H9 (cell line): ENCODE measurements at regions not wholly inside any gene's neighbourhood (a gene's known extent, or its start where the extent isn't known, plus 50 kb on each side); places are given as distances from the start of the nearest gene placed in this dataset.

ENCODE experiments used
- DNase-seq: peaks from one replicate; pipeline ENCODE4 v3.0.0-alpha.2; 2017
- H2AFZ ChIP-seq: one replicate; pipeline ENCODE4 v1.6.1; 2013; ENCODE audit warnings: mild to moderate bottlenecking, low read length, control low read depth, moderate library complexity
- H2AK5ac ChIP-seq: 2 replicates; pipeline ENCODE4 v1.6.1; 2013; ENCODE audit warnings: low read length, control low read depth, mixed read lengths; ENCODE audit not compliant: insufficient read length
- H2BK120ac ChIP-seq: one replicate; pipeline ENCODE4 v1.6.1; 2013; ENCODE audit warnings: low read depth, mild to moderate bottlenecking, low read length, control low read depth, inconsistent platforms; ENCODE audit not compliant: poor library complexity, severe bottlenecking
- H2BK12ac ChIP-seq: 2 replicates; pipeline ENCODE4 v1.6.1; 2013; ENCODE audit warnings: low read length, control low read depth, mixed read lengths, low read depth; ENCODE audit not compliant: insufficient read length
- H2BK15ac ChIP-seq: 2 replicates; pipeline ENCODE4 v1.6.1; 2013; ENCODE audit warnings: low read depth, low read length, control low read depth
- H2BK20ac ChIP-seq: one replicate; pipeline ENCODE4 v1.6.1; 2013; ENCODE audit warnings: low read depth, mild to moderate bottlenecking, low read length, control low read depth, inconsistent platforms; ENCODE audit not compliant: poor library complexity, severe bottlenecking
- H2BK5ac ChIP-seq: 2 replicates; pipeline ENCODE4 v1.6.1; 2013; ENCODE audit warnings: low read length, control low read depth, mixed read lengths; ENCODE audit not compliant: insufficient read length
- H3K14ac ChIP-seq: 2 replicates; pipeline ENCODE4 v1.6.1; 2013; ENCODE audit warnings: low read length, control low read depth; ENCODE audit not compliant: insufficient read depth
- H3K18ac ChIP-seq: 2 replicates; pipeline ENCODE4 v1.6.1; 2013; ENCODE audit warnings: low read depth, mild to moderate bottlenecking, mixed read lengths, low read length, control low read depth; ENCODE audit not compliant: insufficient read length
- H3K23ac ChIP-seq: 2 replicates; pipeline ENCODE4 v1.6.1; 2013; ENCODE audit warnings: low read length, control low read depth, mixed read lengths, low read depth; ENCODE audit not compliant: insufficient read length
- H3K23me2 ChIP-seq: 2 replicates; pipeline ENCODE4 v1.6.1; 2013; ENCODE audit warnings: low read depth, mild to moderate bottlenecking, mixed read lengths, low read length, control low read depth; ENCODE audit not compliant: insufficient read length, poor library complexity, severe bottlenecking
- H3K27ac ChIP-seq: 2 replicates; pipeline ENCODE4 v1.5.1; 2013; ENCODE audit warnings: low read length, control low read depth, mixed read lengths, low read depth; ENCODE audit not compliant: insufficient read length
- H3K27me3 ChIP-seq: 2 replicates; pipeline ENCODE4 v1.6.1; 2013; ENCODE audit warnings: low read length, control low read depth, inconsistent platforms; ENCODE audit not compliant: insufficient read depth
- H3K4ac ChIP-seq: 2 replicates; pipeline ENCODE4 v1.6.1; 2013; ENCODE audit warnings: low read depth, mild to moderate bottlenecking, control low read depth, inconsistent platforms, low read length, moderate library complexity
- H3K4me1 ChIP-seq: 2 replicates; pipeline ENCODE4 v1.6.1; 2013; ENCODE audit warnings: low read length, control low read depth, inconsistent platforms; ENCODE audit not compliant: insufficient read depth
- H3K4me2 ChIP-seq: 2 replicates; pipeline ENCODE4 v1.6.1; 2013; ENCODE audit warnings: low read length, control low read depth, mixed read lengths; ENCODE audit not compliant: insufficient read length, insufficient read depth
- H3K56ac ChIP-seq: 2 replicates; pipeline ENCODE4 v1.6.1; 2013; ENCODE audit warnings: low read depth, mild to moderate bottlenecking, mixed read lengths, low read length, control low read depth; ENCODE audit not compliant: insufficient read length
- H3K79me1 ChIP-seq: 2 replicates; pipeline ENCODE4 v1.6.1; 2013; ENCODE audit warnings: low read depth, mild to moderate bottlenecking, moderate library complexity, low read length, control low read depth, inconsistent platforms; ENCODE audit not compliant: insufficient read depth, poor library complexity, severe bottlenecking
- H3K79me2 ChIP-seq: 2 replicates; pipeline ENCODE4 v1.6.1; 2013; ENCODE audit warnings: low read length, control low read depth, inconsistent platforms; ENCODE audit not compliant: insufficient read depth
- H3K9ac ChIP-seq: 2 replicates; pipeline ENCODE4 v1.6.1; 2013; ENCODE audit warnings: low read length, control low read depth, mixed read lengths; ENCODE audit not compliant: insufficient read length; ENCODE audit errors: extremely low read depth
- H3K9me3 ChIP-seq: one replicate; pipeline ENCODE4 v1.6.1; 2013; ENCODE audit warnings: low read depth, low read length, inconsistent platforms; ENCODE audit not compliant: control insufficient read depth
- H3T11ph ChIP-seq: one replicate; pipeline ENCODE4 v1.6.1; 2013; ENCODE audit warnings: mild to moderate bottlenecking, low read length, control low read depth, inconsistent platforms
- H4K20me1 ChIP-seq: one replicate; pipeline ENCODE4 v1.6.1; 2013; ENCODE audit not compliant: control insufficient read depth, insufficient read length, insufficient read depth
- H4K5ac ChIP-seq: 2 replicates; pipeline ENCODE4 v1.6.1; 2013; ENCODE audit warnings: low read depth, mild to moderate bottlenecking, mixed read lengths, low read length, control low read depth; ENCODE audit not compliant: insufficient read length
- H4K8ac ChIP-seq: replicated peaks from 2 replicates; pipeline ENCODE4 v1.6.1; 2013; ENCODE audit warnings: low read length, control low read depth, mixed read lengths, low read depth; ENCODE audit not compliant: insufficient read length
- H4K91ac ChIP-seq: 2 replicates; pipeline ENCODE4 v1.6.1; 2013; ENCODE audit warnings: low read depth, mild to moderate bottlenecking, moderate library complexity, mixed read lengths, low read length, control low read depth; ENCODE audit not compliant: insufficient read length
- H3K27ac Mint-ChIP-seq, 3 experiments: 2 replicates in 2 of 3; 3 replicates in 1 of 3; pipeline ENCODE4 v1.8.0; 2020 to 2021; ENCODE audit warnings: mixed read lengths in 3 of 3, mild to moderate bottlenecking in 1 of 3, moderate library complexity in 1 of 3
- H3K27me3 Mint-ChIP-seq: 2 replicates; pipeline ENCODE4 v1.8.0; 2021; ENCODE audit warnings: low read depth, mild to moderate bottlenecking, moderate library complexity, mixed read lengths
- H3K36me3 Mint-ChIP-seq, 3 experiments: 2 replicates in 2 of 3; 3 replicates in 1 of 3; pipeline ENCODE4 v1.8.0; 2020 to 2021; ENCODE audit warnings: low read depth in 3 of 3, mixed read lengths in 3 of 3; ENCODE audit not compliant: insufficient read depth in 1 of 3
- H3K4me1 Mint-ChIP-seq, 2 experiments: 2 replicates each; pipeline ENCODE4 v1.8.0; 2020; ENCODE audit warnings: mixed read lengths in 2 of 2
- H3K4me3 Mint-ChIP-seq, 2 experiments: 2 replicates in 1 of 2; 3 replicates in 1 of 2; pipeline ENCODE4 v1.8.0; 2020 to 2021; ENCODE audit warnings: mild to moderate bottlenecking in 2 of 2, mixed read lengths in 2 of 2, moderate library complexity in 1 of 2
- H3K9me3 Mint-ChIP-seq, 2 experiments: 2 replicates in 1 of 2; 3 replicates in 1 of 2; pipeline ENCODE4 v1.8.0; 2020; ENCODE audit warnings: mild to moderate bottlenecking in 2 of 2, mixed read lengths in 2 of 2, moderate library complexity in 1 of 2
- WGBS: extraction: QIAGEN DNeasy Blood & Tissue Kit; methylation state at CpG from one replicate; pipeline ENCODE4 v1.1.7; 2013; ENCODE audit warnings: missing lambda C conversion rate, low lambda C conversion rate, mixed read lengths; ENCODE audit not compliant: insufficient read length; ENCODE audit errors: extremely low coverage; 5-methylcytosine and 5-hydroxymethylcytosine counted together
- TF ChIP-seq, protein P1 (sequence below): fragments of 200-600 bp; sonication (generic); conservative IDR thresholded peaks from 3 replicates; pipeline ENCODE4 v1.8.0; 2021; ENCODE audit warnings: antibody characterized with exemption, mild to moderate bottlenecking

DNA sequence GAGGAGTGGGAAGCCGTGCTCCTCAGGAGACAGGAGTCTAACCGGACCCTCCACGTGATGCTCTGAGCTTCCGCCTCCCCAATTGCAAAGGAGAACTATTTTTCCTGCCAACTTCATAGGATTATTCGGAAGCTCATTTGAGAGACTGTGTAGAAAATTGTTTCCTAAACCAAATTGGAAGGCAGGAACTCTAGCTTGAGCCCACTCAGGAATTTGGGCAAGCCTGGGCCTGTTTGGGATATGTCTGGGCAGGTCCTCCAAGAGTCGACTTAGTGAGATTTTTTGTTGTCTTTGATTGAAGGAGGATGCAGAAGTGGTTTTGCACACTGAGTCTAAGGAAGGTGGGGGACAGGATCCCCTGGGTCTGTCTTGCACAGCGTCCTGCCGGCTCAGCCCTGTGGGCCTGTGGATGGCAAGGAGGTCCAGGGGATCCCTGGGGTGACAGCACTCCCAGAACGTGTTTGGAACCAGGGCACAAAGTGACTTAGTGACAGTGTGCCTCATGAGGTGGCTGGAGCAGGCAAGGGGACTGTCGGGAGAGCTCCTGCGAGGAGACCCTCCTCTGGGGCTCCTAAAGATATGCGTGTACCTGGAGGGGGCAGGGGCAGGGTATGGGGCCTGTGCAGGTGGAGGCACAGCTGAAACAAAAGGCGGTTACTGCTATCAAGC, 283.3 kb downstream of the NSG2 start:
- Histone ChIP-seq H3K9ac (no peak overlapping the region), H3K4me1 (peaks cover 5% of the 10 kb centered on the region; the same call in 1 of the 2 replicates), H3K79me2 (no peaks in the 10 kb centered on the region), H3T11ph (no peak overlapping the region), H3K18ac (peak overlapping the region; percentile 27), H3K4me2 (no peak overlapping the region), H2BK5ac (no peak overlapping the region), H3K14ac (no peak overlapping the region), H2AK5ac (no peak overlapping the region), H4K5ac (no peak overlapping the region), H4K91ac (no peak overlapping the region), H3K56ac (no peak overlapping the region), H2BK12ac (no peak overlapping the region), H4K8ac (no peak overlapping the region), H2BK20ac (no peak overlapping the region), H3K9me3 (no peaks in the 10 kb centered on the region), H3K27ac (no peak overlapping the region), H3K23me2 (no peaks in the 10 kb centered on the region), H2BK15ac (no peak overlapping the region), H3K27me3 (no peaks in the 10 kb centered on the region), H2BK120ac (no peak overlapping the region), H3K79me1 (no peaks in the 10 kb centered on the region), H3K4ac (no peak overlapping the region; the same call in 1 of the 2 replicates), H4K20me1 (no peaks in the 10 kb centered on the region), H3K23ac (no peak overlapping the region), H2AFZ (no peak overlapping the region)
- H3K36me3 Mint-ChIP-seq, result no peaks in the 10 kb centered on the region
- H3K9me3 Mint-ChIP-seq, result no peaks in the 10 kb centered on the region
- no peak for DNase-seq
- H3K27ac Mint-ChIP-seq, result peak overlapping the region in 1 of 3 experiments; percentile 8; a peak in 3 of 7 replicates
- H3K4me3 Mint-ChIP-seq, result no peak overlapping the region
- peaks cover 26 to 28% of the 10 kb centered on the region in 2 experiments for H3K4me1 Mint-ChIP-seq
- TF ChIP-seq, protein P1, sequence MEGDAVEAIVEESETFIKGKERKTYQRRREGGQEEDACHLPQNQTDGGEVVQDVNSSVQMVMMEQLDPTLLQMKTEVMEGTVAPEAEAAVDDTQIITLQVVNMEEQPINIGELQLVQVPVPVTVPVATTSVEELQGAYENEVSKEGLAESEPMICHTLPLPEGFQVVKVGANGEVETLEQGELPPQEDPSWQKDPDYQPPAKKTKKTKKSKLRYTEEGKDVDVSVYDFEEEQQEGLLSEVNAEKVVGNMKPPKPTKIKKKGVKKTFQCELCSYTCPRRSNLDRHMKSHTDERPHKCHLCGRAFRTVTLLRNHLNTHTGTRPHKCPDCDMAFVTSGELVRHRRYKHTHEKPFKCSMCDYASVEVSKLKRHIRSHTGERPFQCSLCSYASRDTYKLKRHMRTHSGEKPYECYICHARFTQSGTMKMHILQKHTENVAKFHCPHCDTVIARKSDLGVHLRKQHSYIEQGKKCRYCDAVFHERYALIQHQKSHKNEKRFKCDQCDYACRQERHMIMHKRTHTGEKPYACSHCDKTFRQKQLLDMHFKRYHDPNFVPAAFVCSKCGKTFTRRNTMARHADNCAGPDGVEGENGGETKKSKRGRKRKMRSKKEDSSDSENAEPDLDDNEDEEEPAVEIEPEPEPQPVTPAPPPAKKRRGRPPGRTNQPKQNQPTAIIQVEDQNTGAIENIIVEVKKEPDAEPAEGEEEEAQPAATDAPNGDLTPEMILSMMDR, result no peak
- whole genome bisulfite sequencing, result no CpG with 5 or more reads among the region's 13 CpGs
- H3K27me3 Mint-ChIP-seq, result peaks cover 4% of the 10 kb centered on the region; the same call in 1 of the 2 replicates
